Lung (tissue), 11 donors: ENCODE measurements at regions not wholly inside any gene's neighbourhood (a gene's known extent, or its start where the extent isn't known, plus 50 kb on each side); places are given as distances from the start of the nearest gene placed in this dataset.

Source experiments
- ATAC-seq: fragments of 200-7000 bp; cut with Tn5 transposase; one replicate; pipeline ENCODE4 v1.9.1; 2020; ENCODE audit warnings: moderate number of reproducible peaks; ENCODE audit not compliant: insufficient read depth, low FRiP score
- DNase-seq, 3 donors: peaks; one replicate each; pipeline ENCODE4 v3.0.0-alpha.2; 2013 to 2017
- H3K27ac ChIP-seq, 2 donors: one replicate each; pipeline ENCODE4 v1.5.1; 2013; ENCODE audit warnings: mild to moderate bottlenecking in 2 of 2, moderate library complexity in 2 of 2, control low read depth in 1 of 2, inconsistent platforms in 1 of 2, low read depth in 1 of 2, low read length in 1 of 2
- H3K27me3 ChIP-seq, 3 donors: one replicate each; pipeline ENCODE4 v1.5.1; 2013; ENCODE audit warnings: low read length in 2 of 3; ENCODE audit not compliant: control insufficient read depth in 3 of 3, insufficient read depth in 3 of 3
- H3K36me3 ChIP-seq, 4 donors: one replicate each; pipeline ENCODE4 v1.5.1; 2013; ENCODE audit warnings: low read length in 4 of 4, mild to moderate bottlenecking in 1 of 4, moderate library complexity in 1 of 4; ENCODE audit not compliant: control insufficient read depth in 4 of 4, insufficient read depth in 4 of 4
- H3K4me1 ChIP-seq, 5 donors: one replicate each; pipeline ENCODE4 v1.5.1; 2013; ENCODE audit warnings: low read length in 5 of 5, mild to moderate bottlenecking in 2 of 5, moderate library complexity in 1 of 5; ENCODE audit not compliant: control insufficient read depth in 5 of 5, insufficient read depth in 5 of 5
- H3K4me3 ChIP-seq: one replicate; pipeline ENCODE4 v1.5.1; 2013; ENCODE audit warnings: mild to moderate bottlenecking, control low read depth, moderate library complexity
- H3K9ac ChIP-seq, 2 donors: one replicate each; pipeline ENCODE4 v1.5.1; 2013; ENCODE audit warnings: low read length in 2 of 2, control low read depth in 1 of 2; ENCODE audit not compliant: insufficient read depth in 1 of 2
- H3K9me3 ChIP-seq, 4 donors: one replicate each; pipeline ENCODE4 v1.5.1; 2013; ENCODE audit warnings: low read length in 3 of 4, mild to moderate bottlenecking in 1 of 4, moderate library complexity in 1 of 4; ENCODE audit not compliant: control insufficient read depth in 4 of 4, insufficient read depth in 3 of 4
- CTCF ChIP-seq: IDR thresholded peaks from 2 replicates; pipeline ENCODE4 v1.5.1; 2012; ENCODE audit warnings: mild to moderate bottlenecking; ENCODE audit errors: control extremely low read depth, extremely low read depth
- WGBS, 2 donors: extraction: QIAGEN DNeasy Blood & Tissue Kit; methylation state at CpG; one replicate each; pipeline ENCODE4 v1.1.7; 2013; 5-methylcytosine and 5-hydroxymethylcytosine counted together
- donor health status: control.
- donor health status: control.
- donor health status: Bipolar disorder and iron deficiency.
- donor health status: healthy.
- donor health status: DM: yes; HTN: yes; CAD: no.

- 55 to 60% methylated on average over 5 of the region's 5 CpGs for WGBS, 2 donors
- peak in 1 of 3 donors; percentile 29 for DNase-seq
These were observed 78.8 kb upstream of the TENT5A start for GRCh38 chr6:81831274-81831673.

GRCh38 chr6:81826784-81827183 is 74.3 kb upstream of the TENT5A start:
- H3K9me3 ChIP-seq: no peaks in the 10 kb centered on the region
- ATAC-seq (no peak), DNase-seq (no peak)
- H3K27ac ChIP-seq: no peak overlapping the region
- no peak overlapping the region for H3K9ac ChIP-seq
- TF ChIP-seq CTCF: no peak
- no peaks in the 10 kb centered on the region for H3K27me3 ChIP-seq
- H3K36me3 ChIP-seq: no peaks in the 10 kb centered on the region
- 0% methylated on average over 1 of the region's 1 CpG for WGBS, 2 donors
- no peak overlapping the region for H3K4me3 ChIP-seq
- no peaks in the 10 kb centered on the region for H3K4me1 ChIP-seq

More at GRCh38 chr6:81831274-81831673, 78.8 kb upstream of the TENT5A start:
- Histone ChIP-seq H3K4me1 (peaks cover 0 to 5% (median 3%) of the 10 kb centered on the region in 5 donors), H3K36me3 (no peaks in the 10 kb centered on the region), H3K27ac (no peak overlapping the region), H3K27me3 (no peaks in the 10 kb centered on the region), H3K9me3 (no peaks in the 10 kb centered on the region), H3K4me3 (no peak overlapping the region), H3K9ac (no peak overlapping the region)
- ATAC-seq: no peak
- no peak for TF ChIP-seq CTCF

GRCh38 chr6:81822568-81822967 is 70.1 kb upstream of the TENT5A start:
- TF ChIP-seq CTCF: no peak

GRCh38 chr6:81821449-81821848 is 69.0 kb upstream of the TENT5A start:
- H3K9ac ChIP-seq: no peak overlapping the region
- DNase-seq: no peak
- H3K9me3 ChIP-seq: no peaks in the 10 kb centered on the region
- H3K27me3 ChIP-seq: no peaks in the 10 kb centered on the region
- H3K36me3 ChIP-seq: no peaks in the 10 kb centered on the region
- TF ChIP-seq CTCF: no peak
- no peak for ATAC-seq
- no peak overlapping the region for H3K27ac ChIP-seq
- peaks cover 0 to 15% (median 3%) of the 10 kb centered on the region in 5 donors for H3K4me1 ChIP-seq
- no peak overlapping the region for H3K4me3 ChIP-seq

More at GRCh38 chr6:81822568-81822967, 70.1 kb upstream of the TENT5A start:
- Histone ChIP-seq H3K9me3 (no peaks in the 10 kb centered on the region), H3K27me3 (no peaks in the 10 kb centered on the region), H3K36me3 (no peaks in the 10 kb centered on the region), H3K4me3 (no peak overlapping the region), H3K27ac (no peak overlapping the region), H3K4me1 (peaks cover 0 to 15% (median 3%) of the 10 kb centered on the region in 5 donors), H3K9ac (no peak overlapping the region)
- DNase-seq (no peak), ATAC-seq (no peak)
- 82 to 89% methylated on average over 3 of the region's 3 CpGs for WGBS, 2 donors
